Large intestine (tissue), 3 donors: ENCODE measurements at regions not wholly inside any gene's neighbourhood (a gene's known extent, or its start where the extent isn't known, plus 50 kb on each side); places are given as distances from the start of the nearest gene placed in this dataset.

Experiments used
- DNase-seq, 2 donors: peaks; one replicate each; pipeline versions ENCODE4 v3.0.0 to v3.0.0-alpha.2; 2013
- H3K27ac ChIP-seq: one replicate; pipeline ENCODE4 v1.5.1; 2013; ENCODE audit warnings: low read length
- H3K27me3 ChIP-seq: 2 replicates; pipeline ENCODE4 v1.6.1; 2013; ENCODE audit warnings: low read length; ENCODE audit not compliant: control insufficient read depth, insufficient read depth
- H3K36me3 ChIP-seq: 2 replicates; pipeline ENCODE4 v1.6.1; 2013; ENCODE audit warnings: low read length; ENCODE audit not compliant: control insufficient read depth, insufficient read depth
- H3K4me1 ChIP-seq: one replicate; pipeline ENCODE4 v1.6.1; 2013; ENCODE audit warnings: low read length; ENCODE audit not compliant: control insufficient read depth, insufficient read depth
- H3K4me3 ChIP-seq: one replicate; pipeline ENCODE4 v1.5.1; 2013; ENCODE audit warnings: low read length
- H3K9me3 ChIP-seq: one replicate; pipeline ENCODE4 v1.6.1; 2013; ENCODE audit warnings: mild to moderate bottlenecking, low read depth, low read length, moderate library complexity; ENCODE audit not compliant: control insufficient read depth
- WGBS: methylation state at CpG from one replicate; pipeline ENCODE4 v1.1.5; 2013; ENCODE audit warnings: low lambda C conversion rate; ENCODE audit not compliant: insufficient coverage; 5-methylcytosine and 5-hydroxymethylcytosine counted together

DNA sequence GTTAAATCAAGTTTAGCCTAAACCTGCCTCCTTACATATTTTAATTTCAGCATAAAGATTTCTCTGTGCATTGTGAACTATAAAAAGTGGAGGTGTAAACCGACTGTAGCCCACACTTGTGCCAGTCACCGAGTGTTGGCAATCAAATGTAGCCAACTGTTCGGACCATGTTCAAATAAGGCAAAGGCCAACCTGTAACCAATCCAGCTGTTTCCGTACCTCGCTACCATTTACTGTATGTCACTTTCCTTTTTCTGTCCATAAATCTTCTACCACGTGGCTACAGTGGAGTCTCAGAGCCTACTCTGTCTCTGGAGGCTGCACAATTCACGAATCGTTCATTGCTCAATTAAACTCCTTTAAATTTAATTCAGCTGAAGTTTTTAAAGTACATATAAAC is 156.0 kb downstream of the SLC25A46 start:
- Histone ChIP-seq H3K4me3 (no peak overlapping the region), H3K9me3 (peaks cover 6% of the 10 kb centered on the region), H3K4me1 (no peaks in the 10 kb centered on the region), H3K27me3 (no peaks in the 10 kb centered on the region), H3K27ac (no peak overlapping the region), H3K36me3 (no peaks in the 10 kb centered on the region)
- no peak for DNase-seq
- 75% methylated on average over 2 of the region's 8 CpGs for WGBS

- no peak for DNase-seq
These were observed 158.1 kb downstream of the SLC25A46 start for GRCh38 chr5:110896901-110897300.

GRCh38 chr5:110899566-110900412 is 161.0 kb downstream of the SLC25A46 start:
- H3K4me3 ChIP-seq: no peak overlapping the region
- H3K4me1 ChIP-seq: no peaks in the 10 kb centered on the region
- 80% methylated on average over 1 of the region's 4 CpGs for WGBS
- DNase-seq: no peak
- no peaks in the 10 kb centered on the region for H3K27me3 ChIP-seq
- H3K36me3 ChIP-seq: no peaks in the 10 kb centered on the region
- H3K9me3 ChIP-seq: no peaks in the 10 kb centered on the region
- no peak overlapping the region for H3K27ac ChIP-seq

More at GRCh38 chr5:110896901-110897300, 158.1 kb downstream of the SLC25A46 start:
- H3K36me3 ChIP-seq: no peaks in the 10 kb centered on the region
- H3K4me1 ChIP-seq: no peaks in the 10 kb centered on the region
- H3K9me3 ChIP-seq: peaks cover 6% of the 10 kb centered on the region
- H3K27me3 ChIP-seq: no peaks in the 10 kb centered on the region
- no peak overlapping the region for H3K4me3 ChIP-seq
- no peak overlapping the region for H3K27ac ChIP-seq

DNA sequence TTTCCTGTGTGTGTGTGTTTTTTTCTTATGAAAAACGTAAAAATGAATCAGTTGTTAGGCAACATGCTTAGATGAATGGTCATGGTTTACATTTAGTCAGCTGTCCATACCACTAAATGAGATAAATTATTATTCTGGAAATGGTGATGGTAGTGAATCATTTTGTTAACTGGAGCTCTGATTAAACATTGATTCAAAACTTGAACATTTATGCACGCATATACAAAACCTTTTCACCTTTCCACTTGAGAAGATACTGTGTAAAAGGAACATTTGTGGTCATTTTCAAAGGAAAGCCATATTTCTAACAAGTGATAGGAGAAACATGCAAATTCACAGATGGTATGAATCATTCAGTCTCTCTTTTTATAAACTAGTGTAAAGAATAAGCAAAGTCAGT is 162.0 kb downstream of the SLC25A46 start:
- Histone ChIP-seq H3K9me3 (no peaks in the 10 kb centered on the region), H3K27me3 (no peaks in the 10 kb centered on the region), H3K4me3 (no peak overlapping the region), H3K36me3 (no peaks in the 10 kb centered on the region), H3K27ac (no peak overlapping the region), H3K4me1 (no peaks in the 10 kb centered on the region)
- DNase-seq: no peak
- WGBS: no CpG with 5 or more reads among the region's 2 CpGs

- WGBS: 23% methylated on average over 3 of the region's 3 CpGs
- no peak overlapping the region for H3K4me3 ChIP-seq
- DNase-seq: no peak
These were observed 165.2 kb downstream of the SLC25A46 start for GRCh38 chr5:110903966-110904365.

GRCh38 chr5:110908848-110909247 is 162.7 kb upstream of the TSLP start:
- Histone ChIP-seq H3K27ac (no peak overlapping the region), H3K9me3 (no peaks in the 10 kb centered on the region), H3K4me1 (no peaks in the 10 kb centered on the region), H3K36me3 (no peaks in the 10 kb centered on the region), H3K4me3 (no peak overlapping the region), H3K27me3 (no peaks in the 10 kb centered on the region)
- DNase-seq: no peak

More at GRCh38 chr5:110903966-110904365, 165.2 kb downstream of the SLC25A46 start:
- Histone ChIP-seq H3K4me1 (no peaks in the 10 kb centered on the region), H3K36me3 (no peaks in the 10 kb centered on the region), H3K27ac (no peak overlapping the region), H3K9me3 (no peaks in the 10 kb centered on the region), H3K27me3 (no peaks in the 10 kb centered on the region)

- H3K4me3 ChIP-seq: no peak overlapping the region
- WGBS: 100% methylated on average over 1 of the region's 1 CpG
- no peaks in the 10 kb centered on the region for H3K36me3 ChIP-seq
- no peak overlapping the region for H3K27ac ChIP-seq
- no peaks in the 10 kb centered on the region for H3K9me3 ChIP-seq
- no peaks in the 10 kb centered on the region for H3K27me3 ChIP-seq
- no peak for DNase-seq
- no peaks in the 10 kb centered on the region for H3K4me1 ChIP-seq
These were observed 162.1 kb upstream of the TSLP start for GRCh38 chr5:110909415-110909814.

DNA sequence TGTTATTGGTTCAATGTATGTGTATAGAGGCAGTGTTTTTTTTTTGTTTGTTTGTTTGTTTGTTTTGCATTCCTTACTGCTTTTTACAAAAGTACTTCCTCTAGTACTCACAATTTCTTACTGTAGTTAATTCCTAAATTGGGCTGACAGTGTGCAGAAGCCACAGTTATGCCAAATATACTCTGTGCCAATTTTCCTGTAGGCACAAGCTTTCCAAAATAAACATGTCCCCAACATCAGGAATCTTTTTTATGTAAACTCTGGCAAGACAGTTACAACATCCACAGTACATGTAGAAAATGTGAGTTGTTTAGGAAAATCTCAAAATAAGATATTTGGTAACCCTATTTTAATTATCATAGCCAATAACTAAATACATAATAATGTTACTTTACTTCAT is 161.6 kb upstream of the TSLP start:
- DNase-seq: no peak
- H3K27ac ChIP-seq: no peak overlapping the region
- no peak overlapping the region for H3K4me3 ChIP-seq
- H3K4me1 ChIP-seq: no peaks in the 10 kb centered on the region
- H3K27me3 ChIP-seq: no peaks in the 10 kb centered on the region
- no peaks in the 10 kb centered on the region for H3K9me3 ChIP-seq
- H3K36me3 ChIP-seq: no peaks in the 10 kb centered on the region

DNA sequence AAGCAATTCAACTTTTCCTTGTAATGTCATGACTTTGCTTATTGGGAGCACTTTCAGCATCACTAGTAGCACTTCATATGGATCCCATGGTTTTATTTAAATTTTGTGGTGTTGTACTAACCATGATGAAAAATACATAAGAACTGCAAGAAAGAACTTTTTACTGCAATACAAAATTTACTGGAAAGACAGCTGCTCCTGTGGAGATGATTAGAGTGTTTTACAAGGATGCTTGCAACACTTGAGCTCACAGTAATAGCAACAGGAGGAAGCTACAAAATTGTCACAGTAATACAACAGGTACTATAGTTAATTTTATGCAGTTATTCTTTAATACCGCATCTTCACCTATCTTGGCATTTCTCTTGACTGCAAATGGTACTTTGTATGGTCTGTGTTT is 158.3 kb upstream of the TSLP start:
- Histone ChIP-seq H3K27ac (no peak overlapping the region), H3K4me1 (no peaks in the 10 kb centered on the region), H3K9me3 (no peaks in the 10 kb centered on the region), H3K36me3 (no peaks in the 10 kb centered on the region), H3K27me3 (no peaks in the 10 kb centered on the region), H3K4me3 (no peak overlapping the region)
- no peak for DNase-seq
- 100% methylated on average over 1 of the region's 1 CpG for WGBS

DNA sequence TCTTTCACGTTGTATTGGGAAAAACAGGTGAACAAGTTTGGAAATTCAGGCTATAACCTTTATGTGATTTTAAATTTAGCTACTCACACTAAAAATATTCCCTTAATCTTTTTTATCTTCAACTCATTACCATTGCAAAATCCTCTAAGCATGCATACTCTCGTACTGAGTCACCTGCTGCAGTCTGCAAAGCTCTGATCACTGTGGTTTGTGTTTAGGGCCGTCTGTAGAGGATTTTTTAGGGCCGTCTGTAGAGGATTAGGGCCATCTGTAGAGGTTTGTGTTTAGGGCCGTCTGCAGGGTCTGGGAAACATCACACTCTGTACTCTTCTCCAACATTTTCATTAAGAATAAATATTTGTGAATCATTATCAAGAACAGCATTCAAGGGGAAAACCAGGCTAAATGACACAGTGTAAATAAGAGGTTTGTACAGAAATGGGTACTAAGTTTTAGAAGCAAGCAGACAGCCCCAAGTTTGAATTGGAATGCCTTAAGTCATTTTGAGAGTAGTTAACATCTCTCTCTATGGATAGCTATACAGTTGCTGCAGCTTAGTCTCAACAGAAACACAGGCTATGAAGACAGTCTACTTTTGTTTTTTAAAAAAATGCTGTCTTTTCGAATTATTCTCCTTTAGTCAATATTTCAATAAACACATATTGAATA is 155.0 kb upstream of the TSLP start:
- Histone ChIP-seq H3K4me3 (no peak overlapping the region), H3K27me3 (no peaks in the 10 kb centered on the region), H3K9me3 (no peaks in the 10 kb centered on the region), H3K4me1 (no peaks in the 10 kb centered on the region), H3K36me3 (no peaks in the 10 kb centered on the region), H3K27ac (no peak overlapping the region)
- WGBS: no CpG with 5 or more reads among the region's 6 CpGs
- peak in 1 of 2 donors; percentile 4 for DNase-seq
